Mesothelial cell of epicardium (in vitro differentiated cells): ENCODE measurements at regions not wholly inside any gene's neighbourhood (a gene's known extent, or its start where the extent isn't known, plus 50 kb on each side); places are given as distances from the start of the nearest gene placed in this dataset.

Experiments
- DNase-seq, 2 experiments: peaks; one replicate each; pipeline ENCODE4 v3.0.0; 2021; ENCODE audit warnings: low spot score in 2 of 2; ENCODE audit not compliant: unreplicated experiment in 2 of 2
- H3K27ac Mint-ChIP-seq: 2 replicates; pipeline ENCODE4 v1.8.0; 2021; ENCODE audit warnings: mixed read lengths
- H3K27me3 Mint-ChIP-seq: 2 replicates; pipeline ENCODE4 v1.8.0; 2021; ENCODE audit warnings: low read depth, mixed read lengths
- H3K36me3 Mint-ChIP-seq: 2 replicates; pipeline ENCODE4 v1.8.0; 2021; ENCODE audit warnings: mixed read lengths
- H3K4me1 Mint-ChIP-seq: 2 replicates; pipeline ENCODE4 v1.8.0; 2021; ENCODE audit warnings: mixed read lengths
- H3K4me3 Mint-ChIP-seq: 2 replicates; pipeline ENCODE4 v1.8.0; 2021; ENCODE audit warnings: mild to moderate bottlenecking, moderate library complexity, mixed read lengths
- H3K9me3 Mint-ChIP-seq: 2 replicates; pipeline ENCODE4 v1.8.0; 2021; ENCODE audit warnings: mixed read lengths
- CTCF ChIP-seq: fragments of 200-600 bp; sonication (generic); IDR thresholded peaks from one replicate; pipeline ENCODE4 v1.5.0; 2021; ENCODE audit warnings: antibody characterized with exemption; ENCODE audit not compliant: unreplicated experiment

GRCh38 chr12:93102744-93103143, 173.6 kb upstream of the EEA1 start:
- no peaks in the 10 kb centered on the region for H3K36me3 Mint-ChIP-seq
- no peak overlapping the region for H3K27ac Mint-ChIP-seq
- H3K27me3 Mint-ChIP-seq: no peaks in the 10 kb centered on the region
- H3K9me3 Mint-ChIP-seq: no peaks in the 10 kb centered on the region
- TF ChIP-seq CTCF: no peak
- no peak overlapping the region for H3K4me3 Mint-ChIP-seq
- H3K4me1 Mint-ChIP-seq: peaks cover 29% of the 10 kb centered on the region
- no peak for DNase-seq

- peaks cover 33% of the 10 kb centered on the region for H3K4me1 Mint-ChIP-seq
- H3K9me3 Mint-ChIP-seq: no peaks in the 10 kb centered on the region
- no peaks in the 10 kb centered on the region for H3K27me3 Mint-ChIP-seq
- H3K36me3 Mint-ChIP-seq: no peaks in the 10 kb centered on the region
- H3K4me3 Mint-ChIP-seq: no peak overlapping the region
- TF ChIP-seq CTCF: no peak
- DNase-seq: no peak
- H3K27ac Mint-ChIP-seq: no peak overlapping the region
Measured at GRCh38 chr12:93103154-93103553, 174.1 kb upstream of the EEA1 start.

GRCh38 chr12:93104535-93104934, 175.4 kb upstream of the EEA1 start:
- H3K27me3 Mint-ChIP-seq: no peaks in the 10 kb centered on the region
- H3K27ac Mint-ChIP-seq: no peak overlapping the region
- no peak for DNase-seq
- H3K4me3 Mint-ChIP-seq: no peak overlapping the region
- H3K36me3 Mint-ChIP-seq: no peaks in the 10 kb centered on the region
- H3K4me1 Mint-ChIP-seq: peaks cover 36% of the 10 kb centered on the region
- TF ChIP-seq CTCF: no peak
- H3K9me3 Mint-ChIP-seq: no peaks in the 10 kb centered on the region

GRCh38 chr12:93106910-93107309, 177.8 kb upstream of the EEA1 start:
- Mint-ChIP-seq H3K4me3 (no peak overlapping the region), H3K27me3 (no peaks in the 10 kb centered on the region), H3K9me3 (no peaks in the 10 kb centered on the region), H3K4me1 (peaks cover 30% of the 10 kb centered on the region), H3K36me3 (no peaks in the 10 kb centered on the region), H3K27ac (peak overlapping the region; percentile 43)
- no peak for DNase-seq
- no peak for TF ChIP-seq CTCF

GRCh38 chr12:93107514-93108312, 178.6 kb upstream of the EEA1 start:
- H3K36me3 Mint-ChIP-seq: no peaks in the 10 kb centered on the region
- no peak for TF ChIP-seq CTCF
- H3K4me1 Mint-ChIP-seq: peaks cover 25% of the 10 kb centered on the region
- H3K27ac Mint-ChIP-seq: no peak overlapping the region
- H3K9me3 Mint-ChIP-seq: no peaks in the 10 kb centered on the region
- H3K4me3 Mint-ChIP-seq: no peak overlapping the region
- no peak for DNase-seq
- H3K27me3 Mint-ChIP-seq: no peaks in the 10 kb centered on the region
